Activated CD8-positive, alpha-beta T cell treated with anti-CD3 and anti-CD28 coated beads for 36 hours (primary cell): ENCODE measurements at regions not wholly inside any gene's neighbourhood (a gene's known extent, or its start where the extent isn't known, plus 50 kb on each side); places are given as distances from the start of the nearest gene placed in this dataset.

Experiments
- ATAC-seq: fragments of 200-7000 bp; cut with Tn5 transposase; one replicate; pipeline ENCODE4 v1.10.0; 2021; ENCODE audit warnings: mild to moderate bottlenecking, moderate library complexity
- CTCF ChIA-PET: fragments of 350-600 bp; sonication (Branson Sonifier 250); formaldehyde crosslinking; loops from one replicate; lab custom pipeline; 2021; ENCODE audit warnings: antibody characterized with exemption; lab: Charles Lee
- POLR2A ChIA-PET: fragments of 350-600 bp; sonication (Branson Sonifier 250); formaldehyde crosslinking; loops from one replicate; lab custom pipeline; 2021; ENCODE audit warnings: antibody characterized with exemption; lab: Charles Lee
- DNase-seq: peaks from one replicate; pipeline ENCODE4 v3.0.0-alpha.2; 2020
- H3K27ac Mint-ChIP-seq: one replicate; pipeline ENCODE4 v1.8.0; 2021; ENCODE audit warnings: mild to moderate bottlenecking, mixed read lengths
- H3K27me3 Mint-ChIP-seq: one replicate; pipeline ENCODE4 v1.8.0; 2021; ENCODE audit warnings: mixed read lengths
- H3K36me3 Mint-ChIP-seq: one replicate; pipeline ENCODE4 v1.8.0; 2021; ENCODE audit warnings: low read depth, mixed read lengths
- H3K4me1 Mint-ChIP-seq: one replicate; pipeline ENCODE4 v1.8.0; 2021; ENCODE audit warnings: low read depth, mixed read lengths
- H3K4me3 Mint-ChIP-seq: one replicate; pipeline ENCODE4 v1.8.0; 2021; ENCODE audit warnings: mild to moderate bottlenecking, moderate library complexity, mixed read lengths
- H3K9me3 Mint-ChIP-seq: one replicate; pipeline ENCODE4 v1.8.0; 2021; ENCODE audit warnings: mixed read lengths
- intact Hi-C: fragments of 100-400 bp; cut with micrococcal nuclease; formaldehyde crosslinking; loops from one replicate; pipeline ENCODE4 v1.10.0; 2022
- TF ChIP-seq, protein P1 (sequence below): fragments of 200-600 bp; IDR thresholded peaks from one replicate; pipeline ENCODE4 v1.8.0; 2022; ENCODE audit warnings: antibody characterized with exemption, mild to moderate bottlenecking

DNA sequence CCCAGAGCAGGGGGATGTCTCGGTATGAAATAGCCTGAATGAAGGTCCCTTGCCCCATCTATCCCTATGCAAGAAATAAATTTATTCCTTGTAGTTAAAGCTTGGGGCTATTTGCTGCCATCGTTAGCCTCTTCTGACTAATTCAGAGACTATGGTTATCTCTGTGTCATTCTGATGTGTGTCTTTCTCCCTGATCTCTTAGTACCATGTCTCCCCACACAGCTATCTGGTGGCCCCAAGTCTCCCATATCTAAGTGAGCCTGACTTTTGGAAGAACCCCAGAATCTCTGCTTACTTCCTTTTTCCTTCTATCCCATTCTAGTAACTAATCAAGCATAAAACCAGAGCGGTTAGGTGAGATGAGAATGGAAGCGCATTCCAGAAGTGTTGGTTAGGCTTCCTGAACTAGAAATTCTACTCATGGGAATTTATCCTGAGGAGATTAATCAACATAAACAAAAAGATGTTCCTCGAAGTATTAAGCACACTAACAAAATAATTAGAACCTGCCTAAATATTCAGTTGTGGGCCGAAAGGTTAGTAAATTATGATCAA lies 71.4 kb upstream of the BMAL1 start:
- ChIA-PET CTCF (interaction anchor here (1.6 to 9.4 kb wide), 5 partner anchors 17 to 140 kb away, joined by 4 to 55 read pairs (median 6); no protein-coding TSS in a partner anchor), POLR2A (interaction anchor here (0.9 kb wide), 2 partner anchors 132 to 468 kb away, joined by 3 read pairs; no protein-coding TSS in a partner anchor)
- Mint-ChIP-seq H3K36me3 (no peaks in the 10 kb centered on the region), H3K9me3 (no peaks in the 10 kb centered on the region), H3K27me3 (no peaks in the 10 kb centered on the region), H3K4me3 (no peak overlapping the region), H3K4me1 (peaks cover 34% of the 10 kb centered on the region), H3K27ac (no peak overlapping the region)
- no peak for DNase-seq
- TF ChIP-seq, protein P1, sequence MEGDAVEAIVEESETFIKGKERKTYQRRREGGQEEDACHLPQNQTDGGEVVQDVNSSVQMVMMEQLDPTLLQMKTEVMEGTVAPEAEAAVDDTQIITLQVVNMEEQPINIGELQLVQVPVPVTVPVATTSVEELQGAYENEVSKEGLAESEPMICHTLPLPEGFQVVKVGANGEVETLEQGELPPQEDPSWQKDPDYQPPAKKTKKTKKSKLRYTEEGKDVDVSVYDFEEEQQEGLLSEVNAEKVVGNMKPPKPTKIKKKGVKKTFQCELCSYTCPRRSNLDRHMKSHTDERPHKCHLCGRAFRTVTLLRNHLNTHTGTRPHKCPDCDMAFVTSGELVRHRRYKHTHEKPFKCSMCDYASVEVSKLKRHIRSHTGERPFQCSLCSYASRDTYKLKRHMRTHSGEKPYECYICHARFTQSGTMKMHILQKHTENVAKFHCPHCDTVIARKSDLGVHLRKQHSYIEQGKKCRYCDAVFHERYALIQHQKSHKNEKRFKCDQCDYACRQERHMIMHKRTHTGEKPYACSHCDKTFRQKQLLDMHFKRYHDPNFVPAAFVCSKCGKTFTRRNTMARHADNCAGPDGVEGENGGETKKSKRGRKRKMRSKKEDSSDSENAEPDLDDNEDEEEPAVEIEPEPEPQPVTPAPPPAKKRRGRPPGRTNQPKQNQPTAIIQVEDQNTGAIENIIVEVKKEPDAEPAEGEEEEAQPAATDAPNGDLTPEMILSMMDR, result no peak
- intact Hi-C loops, result no loop called here
- no peak for ATAC-seq

DNA sequence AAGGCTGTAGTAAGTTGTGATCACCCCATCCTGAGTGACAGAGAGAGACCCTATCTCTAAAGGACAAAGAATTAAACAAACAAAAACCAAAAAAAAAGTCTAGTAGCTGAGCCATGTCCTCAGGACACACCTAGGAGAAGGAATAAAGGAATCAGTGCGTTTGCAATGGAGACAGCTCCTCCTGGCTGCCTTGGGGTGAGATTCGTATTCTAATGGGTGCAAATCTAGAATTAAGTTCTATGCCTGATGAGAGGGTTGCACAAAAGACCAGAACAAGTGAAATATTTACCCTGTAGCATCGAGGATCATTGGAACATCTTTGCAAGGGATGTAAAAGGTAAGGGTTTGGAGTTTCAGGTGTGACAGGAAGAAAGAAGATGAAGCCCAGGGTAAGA lies 70.3 kb upstream of the BMAL1 start:
- POLR2A ChIA-PET, result interaction anchor here (0.6 kb wide), 1 partner anchor 46 kb away, joined by 3 read pairs; no protein-coding TSS in a partner anchor
- CTCF ChIA-PET, result interaction anchor here (1.0 to 9.4 kb wide), 7 partner anchors 18 to 244 kb away, joined by 4 to 55 read pairs (median 5); no protein-coding TSS in a partner anchor
- H3K4me3 Mint-ChIP-seq, result peak overlapping the region; percentile 54

DNA sequence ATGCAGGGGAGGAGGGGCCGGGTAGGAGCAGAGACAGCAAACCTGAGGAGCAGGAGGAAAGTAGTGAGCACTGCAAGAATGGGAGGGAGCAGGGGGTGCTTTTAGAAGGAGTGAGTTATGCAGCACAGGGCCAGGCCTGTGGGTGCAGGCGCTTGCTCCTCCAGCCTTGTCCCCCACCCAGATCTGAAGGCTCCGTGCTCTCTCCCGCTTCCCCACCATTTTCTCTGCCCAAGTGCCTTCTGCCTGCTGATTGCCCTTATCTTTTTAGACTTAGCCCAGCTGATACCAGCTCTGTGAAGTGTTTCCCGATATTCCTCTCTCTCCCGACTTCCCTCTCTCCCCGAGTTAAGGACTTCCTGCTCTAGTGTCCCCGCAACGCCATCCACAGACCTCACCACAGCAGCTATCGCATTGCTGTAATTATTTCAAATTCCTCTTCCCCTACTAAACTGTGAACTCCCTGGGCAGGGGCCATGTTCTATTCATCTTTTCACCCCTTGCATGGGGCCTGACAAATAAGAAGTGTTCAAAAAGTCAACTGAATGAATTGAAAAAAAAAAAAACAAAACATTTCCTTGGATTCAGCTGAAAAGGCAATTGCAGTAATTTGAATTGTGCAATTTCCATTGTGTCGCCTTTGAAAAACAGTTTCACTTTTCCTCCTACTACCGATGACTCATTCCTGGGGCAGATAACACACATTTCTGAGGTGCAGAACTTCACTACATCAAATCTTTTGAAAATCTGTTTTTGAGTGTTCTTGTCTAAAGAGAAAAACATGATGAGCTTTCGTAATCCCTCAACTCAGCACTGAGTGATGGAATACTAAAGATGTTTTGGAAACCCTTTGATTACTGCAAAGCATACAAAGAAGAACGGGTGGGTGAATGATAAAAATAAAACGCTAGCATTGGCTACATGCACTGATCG lies 69.7 kb upstream of the BMAL1 start:
- no peaks in the 10 kb centered on the region for H3K27me3 Mint-ChIP-seq
- CTCF ChIA-PET, result interaction anchor here (1.0 to 9.4 kb wide), 7 partner anchors 18 to 244 kb away, joined by 4 to 55 read pairs (median 5); no protein-coding TSS in a partner anchor
- H3K9me3 Mint-ChIP-seq, result no peaks in the 10 kb centered on the region
- DNase-seq (peak; percentile 15), ATAC-seq (peak; percentile 76)
- intact Hi-C loops, result no loop called here
- peak overlapping the region; percentile 54 for H3K4me3 Mint-ChIP-seq
- POLR2A ChIA-PET, result interaction anchor here (0.6 kb wide), 1 partner anchor 422 kb away, joined by 3 read pairs; no protein-coding TSS in a partner anchor
- H3K36me3 Mint-ChIP-seq, result no peaks in the 10 kb centered on the region
- peak overlapping the region; percentile 36 for H3K27ac Mint-ChIP-seq
- peaks cover 34% of the 10 kb centered on the region for H3K4me1 Mint-ChIP-seq
- TF ChIP-seq, protein P1, result no peak

More for the DNA sequence above, 70.3 kb upstream of the BMAL1 start:
- Mint-ChIP-seq H3K4me1 (peaks cover 34% of the 10 kb centered on the region), H3K27ac (no peak overlapping the region), H3K27me3 (no peaks in the 10 kb centered on the region), H3K36me3 (no peaks in the 10 kb centered on the region), H3K9me3 (no peaks in the 10 kb centered on the region)
- DNase-seq (no peak), ATAC-seq (no peak)
- TF ChIP-seq, protein P1, result no peak
- intact Hi-C loops, result no loop called here

DNA sequence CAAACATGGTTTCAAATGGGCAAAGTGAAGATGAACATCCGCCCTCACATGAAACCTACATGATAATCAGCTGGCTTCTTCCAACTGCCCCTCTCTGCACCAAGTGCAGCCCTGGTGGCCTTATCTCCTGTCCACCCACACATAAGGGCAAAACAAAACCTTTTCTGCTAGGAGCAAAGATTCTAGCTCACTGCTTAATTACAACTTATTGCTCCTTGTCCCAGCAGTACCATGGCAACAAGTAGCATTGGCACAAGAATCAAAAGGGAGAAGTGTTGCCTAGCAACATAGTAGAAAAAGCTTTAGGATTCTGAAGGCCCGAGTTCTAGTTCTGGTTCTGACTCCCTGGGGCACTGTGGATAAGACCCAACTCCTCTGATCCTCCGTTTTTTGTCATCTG lies 68.7 kb upstream of the BMAL1 start:
- H3K27ac Mint-ChIP-seq, result no peak overlapping the region
- CTCF ChIA-PET, result interaction anchor here (1.8 to 9.4 kb wide), 6 partner anchors 25 to 176 kb away, joined by 5 to 55 read pairs (median 12); no protein-coding TSS in a partner anchor
- no peak for DNase-seq
- TF ChIP-seq, protein P1, result no peak
- no peaks in the 10 kb centered on the region for H3K9me3 Mint-ChIP-seq
- peaks cover 34% of the 10 kb centered on the region for H3K4me1 Mint-ChIP-seq
- ATAC-seq, result no peak
- intact Hi-C loops, result no loop called here
- H3K36me3 Mint-ChIP-seq, result no peaks in the 10 kb centered on the region
- no peak overlapping the region for H3K4me3 Mint-ChIP-seq
- POLR2A ChIA-PET, result no interaction called here
- H3K27me3 Mint-ChIP-seq, result no peaks in the 10 kb centered on the region
